ENCODE measurements at regions not wholly inside any gene's neighbourhood (a gene's known extent, or its start where the extent isn't known, plus 50 kb on each side); places are given as distances from the start of the nearest gene placed in this dataset.

DNA sequence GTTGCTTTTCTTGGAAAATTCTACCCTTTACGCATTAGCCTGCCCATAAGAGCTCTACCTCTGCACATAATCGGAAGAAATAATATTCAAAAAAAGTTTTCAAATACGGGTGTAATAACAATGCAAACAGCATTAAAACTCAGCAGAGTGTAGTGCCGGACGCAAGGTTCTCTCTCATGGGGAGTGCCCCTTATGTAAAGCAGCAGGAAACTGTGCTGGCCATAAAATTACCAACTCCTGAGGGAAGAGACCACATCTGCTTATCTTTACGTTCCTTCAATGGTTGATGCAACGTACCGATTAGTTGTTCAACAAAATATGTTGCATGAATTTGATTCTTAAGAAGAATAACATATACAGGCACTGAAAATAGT, 118.7 kb upstream of the TMCC3 start:
- TF ChIP-seq SATB2 (CRISPR knock-in tag; IDR thresholded peaks at IDR 0.05) (no peak), FOXM1 (CRISPR knock-in tag; IDR thresholded peaks at IDR 0.05) (no peak), EZH2 (conservative IDR thresholded peaks at IDR 0.05; ENCODE audit: low read depth, low read length) (no peak), MAFF (IDR thresholded peaks at IDR 0.05; ENCODE audit: low read depth, low read length) (no peak), KDM5A (IDR thresholded peaks at IDR 0.05; ENCODE audit: borderline replicate concordance, low read length) (no peak), CHD4 (IDR thresholded peaks at IDR 0.05; ENCODE audit: borderline replicate concordance, low read length) (no peak), ZNF354B (CRISPR knock-in tag; IDR thresholded peaks at IDR 0.05) (no peak), SCMH1 (CRISPR knock-in tag; IDR thresholded peaks at IDR 0.05; ENCODE audit: borderline replicate concordance) (no peak), ZNF256 (CRISPR knock-in tag; conservative IDR thresholded peaks at IDR 0.05) (no peak), SMC3 (IDR thresholded peaks at IDR 0.05; ENCODE audit: low read length) (no peak)
- TF ChIP-seq, protein P1, sequence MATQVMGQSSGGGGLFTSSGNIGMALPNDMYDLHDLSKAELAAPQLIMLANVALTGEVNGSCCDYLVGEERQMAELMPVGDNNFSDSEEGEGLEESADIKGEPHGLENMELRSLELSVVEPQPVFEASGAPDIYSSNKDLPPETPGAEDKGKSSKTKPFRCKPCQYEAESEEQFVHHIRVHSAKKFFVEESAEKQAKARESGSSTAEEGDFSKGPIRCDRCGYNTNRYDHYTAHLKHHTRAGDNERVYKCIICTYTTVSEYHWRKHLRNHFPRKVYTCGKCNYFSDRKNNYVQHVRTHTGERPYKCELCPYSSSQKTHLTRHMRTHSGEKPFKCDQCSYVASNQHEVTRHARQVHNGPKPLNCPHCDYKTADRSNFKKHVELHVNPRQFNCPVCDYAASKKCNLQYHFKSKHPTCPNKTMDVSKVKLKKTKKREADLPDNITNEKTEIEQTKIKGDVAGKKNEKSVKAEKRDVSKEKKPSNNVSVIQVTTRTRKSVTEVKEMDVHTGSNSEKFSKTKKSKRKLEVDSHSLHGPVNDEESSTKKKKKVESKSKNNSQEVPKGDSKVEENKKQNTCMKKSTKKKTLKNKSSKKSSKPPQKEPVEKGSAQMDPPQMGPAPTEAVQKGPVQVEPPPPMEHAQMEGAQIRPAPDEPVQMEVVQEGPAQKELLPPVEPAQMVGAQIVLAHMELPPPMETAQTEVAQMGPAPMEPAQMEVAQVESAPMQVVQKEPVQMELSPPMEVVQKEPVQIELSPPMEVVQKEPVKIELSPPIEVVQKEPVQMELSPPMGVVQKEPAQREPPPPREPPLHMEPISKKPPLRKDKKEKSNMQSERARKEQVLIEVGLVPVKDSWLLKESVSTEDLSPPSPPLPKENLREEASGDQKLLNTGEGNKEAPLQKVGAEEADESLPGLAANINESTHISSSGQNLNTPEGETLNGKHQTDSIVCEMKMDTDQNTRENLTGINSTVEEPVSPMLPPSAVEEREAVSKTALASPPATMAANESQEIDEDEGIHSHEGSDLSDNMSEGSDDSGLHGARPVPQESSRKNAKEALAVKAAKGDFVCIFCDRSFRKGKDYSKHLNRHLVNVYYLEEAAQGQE (IDR thresholded peaks at IDR 0.05; ENCODE audit: borderline replicate concordance in 1 of 2, low read depth in 1 of 2, low read length in 2 of 2): no peak
- TF ChIP-seq, protein P2, sequence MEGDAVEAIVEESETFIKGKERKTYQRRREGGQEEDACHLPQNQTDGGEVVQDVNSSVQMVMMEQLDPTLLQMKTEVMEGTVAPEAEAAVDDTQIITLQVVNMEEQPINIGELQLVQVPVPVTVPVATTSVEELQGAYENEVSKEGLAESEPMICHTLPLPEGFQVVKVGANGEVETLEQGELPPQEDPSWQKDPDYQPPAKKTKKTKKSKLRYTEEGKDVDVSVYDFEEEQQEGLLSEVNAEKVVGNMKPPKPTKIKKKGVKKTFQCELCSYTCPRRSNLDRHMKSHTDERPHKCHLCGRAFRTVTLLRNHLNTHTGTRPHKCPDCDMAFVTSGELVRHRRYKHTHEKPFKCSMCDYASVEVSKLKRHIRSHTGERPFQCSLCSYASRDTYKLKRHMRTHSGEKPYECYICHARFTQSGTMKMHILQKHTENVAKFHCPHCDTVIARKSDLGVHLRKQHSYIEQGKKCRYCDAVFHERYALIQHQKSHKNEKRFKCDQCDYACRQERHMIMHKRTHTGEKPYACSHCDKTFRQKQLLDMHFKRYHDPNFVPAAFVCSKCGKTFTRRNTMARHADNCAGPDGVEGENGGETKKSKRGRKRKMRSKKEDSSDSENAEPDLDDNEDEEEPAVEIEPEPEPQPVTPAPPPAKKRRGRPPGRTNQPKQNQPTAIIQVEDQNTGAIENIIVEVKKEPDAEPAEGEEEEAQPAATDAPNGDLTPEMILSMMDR (CRISPR knock-in tag; IDR thresholded peaks at IDR 0.05): no peak
- TF ChIP-seq, protein P3, sequence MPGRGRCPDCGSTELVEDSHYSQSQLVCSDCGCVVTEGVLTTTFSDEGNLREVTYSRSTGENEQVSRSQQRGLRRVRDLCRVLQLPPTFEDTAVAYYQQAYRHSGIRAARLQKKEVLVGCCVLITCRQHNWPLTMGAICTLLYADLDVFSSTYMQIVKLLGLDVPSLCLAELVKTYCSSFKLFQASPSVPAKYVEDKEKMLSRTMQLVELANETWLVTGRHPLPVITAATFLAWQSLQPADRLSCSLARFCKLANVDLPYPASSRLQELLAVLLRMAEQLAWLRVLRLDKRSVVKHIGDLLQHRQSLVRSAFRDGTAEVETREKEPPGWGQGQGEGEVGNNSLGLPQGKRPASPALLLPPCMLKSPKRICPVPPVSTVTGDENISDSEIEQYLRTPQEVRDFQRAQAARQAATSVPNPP (CRISPR knock-in tag; IDR thresholded peaks at IDR 0.05): no peak
